Breast epithelium (tissue), 3 donors: ENCODE measurements at regions not wholly inside any gene's neighbourhood (a gene's known extent, or its start where the extent isn't known, plus 50 kb on each side); places are given as distances from the start of the nearest gene placed in this dataset.

Experiments used
- CTCF ChIP-seq, 3 donors: fragments of 450-650 bp; IDR thresholded peaks; one replicate each; pipeline ENCODE4 v1.5.1; 2016 to 2017; ENCODE audit warnings: antibody characterized with exemption in 3 of 3, mild to moderate bottlenecking in 3 of 3, moderate library complexity in 3 of 3
- POLR2AphosphoS5 ChIP-seq, 3 donors: sonication (generic); formaldehyde crosslinking; IDR thresholded peaks; one replicate each; pipeline ENCODE4 v1.6.1; 2017; ENCODE audit warnings: antibody characterized with exemption in 3 of 3

- TF ChIP-seq CTCF (IDR thresholded peaks at IDR 0.05) (no peak), POLR2AphosphoS5 (IDR thresholded peaks at IDR 0.05) (no peak)
Measured at GRCh38 chr22:44588348-44588747, 90.3 kb upstream of the RTL6 start.
